SH-SY5Y (cell line): ENCODE measurements at regions not wholly inside any gene's neighbourhood (a gene's known extent, or its start where the extent isn't known, plus 50 kb on each side); places are given as distances from the start of the nearest gene placed in this dataset.

ENCODE experiments used
- GATA2 ChIP-seq: IDR thresholded peaks from 2 replicates; pipeline ENCODE4 v1.6.1; 2011; ENCODE audit warnings: mild to moderate bottlenecking, low read depth, low read length
- GATA3 ChIP-seq: IDR thresholded peaks from 2 replicates; pipeline ENCODE4 v1.6.1; 2011; ENCODE audit warnings: low read depth, mild to moderate bottlenecking, low read length, moderate library complexity

- TF ChIP-seq GATA2 (no peak), GATA3 (no peak)
Observed at GRCh38 chrX:112527903-112528302, 151.8 kb downstream of the LHFPL1 start.
